ENCODE measurements at regions not wholly inside any gene's neighbourhood (a gene's known extent, or its start where the extent isn't known, plus 50 kb on each side); places are given as distances from the start of the nearest gene placed in this dataset.

DNA sequence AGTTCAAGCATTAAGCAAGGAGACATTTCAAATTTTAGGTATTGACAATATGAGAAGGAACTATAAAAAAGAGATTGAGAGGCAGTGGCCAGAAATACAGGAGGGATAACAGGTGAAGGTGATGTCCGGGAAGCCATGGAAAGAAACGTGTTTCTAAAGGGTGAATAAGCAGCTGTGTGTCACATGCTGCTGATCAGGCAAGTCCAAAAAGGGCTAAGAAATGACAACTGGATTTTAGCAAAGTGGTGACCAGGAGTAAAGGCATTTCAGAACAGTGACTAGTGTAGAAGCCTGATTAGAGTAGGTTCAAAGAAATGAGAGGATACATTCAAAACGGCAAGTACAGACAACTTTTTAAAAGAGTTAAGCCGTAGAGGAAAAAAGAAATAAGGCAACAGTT lies 204.3 kb upstream of the DIO2 start:
- H2BK20ac ChIP-seq (ENCODE audit: low read depth, low read length, poor library complexity, severe bottlenecking), result no peak overlapping the region
- no peak for TF ChIP-seq CTCF (conservative IDR thresholded peaks at IDR 0.05)
- no peak overlapping the region for H3K18ac ChIP-seq (ENCODE audit: insufficient read length, low read depth, low read length)
- Mint-ChIP-seq H3K4me3 (no peak overlapping the region), H3K4me1 (no peaks in the 10 kb centered on the region), H3K36me3 (ENCODE audit: insufficient read depth in 1 of 3, low read depth in 3 of 3) (no peaks in the 10 kb centered on the region), H3K27me3 (ENCODE audit: low read depth) (no peaks in the 10 kb centered on the region; the same call in 1 of the 2 replicates), H3K9me3 (no peaks in the 10 kb centered on the region), H3K27ac (no peak overlapping the region)
- H3K4me1 ChIP-seq (ENCODE audit: insufficient read depth, low read length), result no peaks in the 10 kb centered on the region
- no peak overlapping the region for H3K4ac ChIP-seq (ENCODE audit: low read depth, low read length)
- H3K56ac ChIP-seq (ENCODE audit: insufficient read length, low read depth, low read length), result no peak overlapping the region
- no peak overlapping the region for H3K23ac ChIP-seq (ENCODE audit: insufficient read length, low read depth, low read length)
- no peaks in the 10 kb centered on the region for H3K27me3 ChIP-seq (ENCODE audit: insufficient read depth, low read length)
- no peak overlapping the region for H2BK15ac ChIP-seq (ENCODE audit: low read depth, low read length)
- H3K14ac ChIP-seq (ENCODE audit: insufficient read depth, low read length), result no peak overlapping the region
- no peaks in the 10 kb centered on the region for H3K9me3 ChIP-seq (ENCODE audit: control insufficient read depth, low read depth, low read length)
- 100% methylated on average over 1 of the region's 4 CpGs for WGBS (ENCODE audit: extremely low coverage, insufficient read length, low lambda C conversion rate)
- H4K91ac ChIP-seq (ENCODE audit: insufficient read length, low read depth, low read length), result no peak overlapping the region
- no peak overlapping the region for H2AK5ac ChIP-seq (ENCODE audit: insufficient read length, low read length)
- H4K8ac ChIP-seq (replicated peaks; ENCODE audit: insufficient read length, low read depth, low read length), result no peak overlapping the region
- H2AFZ ChIP-seq (ENCODE audit: low read length), result no peak overlapping the region
- H2BK120ac ChIP-seq (ENCODE audit: low read depth, low read length, poor library complexity, severe bottlenecking), result no peak overlapping the region
- no peak overlapping the region for H3K27ac ChIP-seq (ENCODE audit: insufficient read length, low read depth, low read length)
- no peak overlapping the region for H3K4me2 ChIP-seq (ENCODE audit: insufficient read depth, insufficient read length, low read length)
- no peak overlapping the region for H4K5ac ChIP-seq (ENCODE audit: insufficient read length, low read depth, low read length)
- no peak overlapping the region for H2BK12ac ChIP-seq (ENCODE audit: insufficient read length, low read depth, low read length)
- no peaks in the 10 kb centered on the region for H3K79me1 ChIP-seq (ENCODE audit: insufficient read depth, low read depth, low read length, poor library complexity, severe bottlenecking)
- DNase-seq, result no peak
- H3T11ph ChIP-seq (ENCODE audit: low read length), result no peak overlapping the region
- H3K9ac ChIP-seq (ENCODE audit: extremely low read depth, insufficient read length, low read length), result no peak overlapping the region
- no peaks in the 10 kb centered on the region for H3K23me2 ChIP-seq (ENCODE audit: insufficient read length, low read depth, low read length, poor library complexity, severe bottlenecking)
- H2BK5ac ChIP-seq (ENCODE audit: insufficient read length, low read length), result no peak overlapping the region
- no peaks in the 10 kb centered on the region for H4K20me1 ChIP-seq (ENCODE audit: control insufficient read depth, insufficient read depth, insufficient read length)
- H3K79me2 ChIP-seq (ENCODE audit: insufficient read depth, low read length), result no peaks in the 10 kb centered on the region

Measured in H9 (cell line).